SK-N-SH (cell line): ENCODE measurements at regions not wholly inside any gene's neighbourhood (a gene's known extent, or its start where the extent isn't known, plus 50 kb on each side); places are given as distances from the start of the nearest gene placed in this dataset.

Experiments used
- CTCF ChIA-PET: fragments of 300-600, 350-600 bp; formaldehyde crosslinking; extraction: SDS; loops from one replicate; lab custom pipeline; 2021; lab: Yijun Ruan, JAX
- POLR2A ChIA-PET: fragments of 350-600 bp; sonication (Branson Sonifier 250); formaldehyde crosslinking; extraction: SDS; loops from one replicate; lab custom pipeline; 2020; ENCODE audit warnings: antibody characterized with exemption, inconsistent platforms; lab: Yijun Ruan, JAX
- DNase-seq: peaks from one replicate; pipeline ENCODE4 v3.0.0; 2012
- H2AFZ ChIP-seq: fragments of 200-600 bp; sonication (generic); 2 replicates; pipeline ENCODE4 v1.8.1; 2016; ENCODE audit warnings: antibody characterized with exemption, mild to moderate bottlenecking, low read depth
- H3F3A ChIP-seq: fragments of 200-600 bp; sonication (generic); replicated peaks from 2 replicates; pipeline ENCODE3; 2016; ENCODE audit warnings: antibody characterized with exemption, mild to moderate bottlenecking; ENCODE audit not compliant: insufficient read depth
- H3K27ac ChIP-seq, 2 experiments: fragments of 200-500 bp in 1 of 2; fragments of 200-600 bp in 1 of 2; sonication (Bioruptor generic) in 1 of 2; sonication (generic), shearing (Covaris generic) in 1 of 2; 2 replicates each; pipeline versions ENCODE4 v1.5.1 to v1.6.1; 2014 to 2016; ENCODE audit warnings: low read depth in 2 of 2, inconsistent platforms in 1 of 2, low read length in 1 of 2, mild to moderate bottlenecking in 1 of 2, mixed read lengths in 1 of 2
- H3K27me3 ChIP-seq: fragments of 200-600 bp; sonication (generic), shearing (Covaris generic); 2 replicates; pipeline ENCODE4 v1.6.1; 2016; ENCODE audit warnings: mixed run types; ENCODE audit not compliant: insufficient read depth
- H3K36me3 ChIP-seq, 2 experiments: fragments of 200-500 bp in 1 of 2; fragments of 200-600 bp in 1 of 2; sonication (Bioruptor generic) in 1 of 2; sonication (generic) in 1 of 2; replicated peaks in 1 of 2; 2 replicates each; pipeline versions ENCODE3 to v1.5.1; 2014 to 2016; ENCODE audit warnings: low read length in 1 of 2, mild to moderate bottlenecking in 1 of 2; ENCODE audit not compliant: insufficient read depth in 2 of 2, control insufficient read depth in 1 of 2
- H3K4me1 ChIP-seq, 2 experiments: fragments of 200-500 bp in 1 of 2; fragments of 200-600 bp in 1 of 2; sonication (Bioruptor generic) in 1 of 2; sonication (generic), shearing (Covaris generic) in 1 of 2; 2 replicates each; pipeline versions ENCODE4 v1.5.1 to v1.6.1; 2014 to 2016; ENCODE audit warnings: low read depth in 1 of 2, low read length in 1 of 2, mixed run types in 1 of 2; ENCODE audit not compliant: insufficient read depth in 2 of 2, control insufficient read depth in 1 of 2
- H3K4me2 ChIP-seq: fragments of 200-600 bp; sonication (generic), shearing (Covaris generic); 2 replicates; pipeline ENCODE4 v1.6.1; 2017; ENCODE audit warnings: mixed run types
- H3K4me3 ChIP-seq, 2 experiments: fragments of 200-500 bp in 1 of 2; fragments of 200-600 bp in 1 of 2; sonication (Bioruptor generic) in 1 of 2; sonication (generic), shearing (Covaris generic) in 1 of 2; 2 replicates each; pipeline versions ENCODE4 v1.5.1 to v1.8.1; 2014 to 2016; ENCODE audit warnings: low read depth in 2 of 2, inconsistent platforms in 1 of 2, low read length in 1 of 2, mild to moderate bottlenecking in 1 of 2, mixed read lengths in 1 of 2, moderate library complexity in 1 of 2
- H3K79me2 ChIP-seq: fragments of 200-600 bp; sonication (generic); 2 replicates; pipeline ENCODE4 v1.8.1; 2017; ENCODE audit warnings: mild to moderate bottlenecking; ENCODE audit not compliant: insufficient read depth
- H3K9ac ChIP-seq: fragments of 200-600 bp; sonication (generic); 2 replicates; pipeline ENCODE4 v1.6.1; 2017; ENCODE audit warnings: mixed run types
- H3K9me2 ChIP-seq: fragments of 200-600 bp; sonication (generic); 2 replicates; pipeline ENCODE4 v1.6.1; 2017; ENCODE audit warnings: mixed run types
- H3K9me3 ChIP-seq: fragments of 200-600 bp; sonication (generic); 2 replicates; pipeline ENCODE4 v1.6.1; 2017; ENCODE audit warnings: mixed run types, mild to moderate bottlenecking, moderate library complexity
- H4K20me1 ChIP-seq: fragments of 200-600 bp; sonication (generic); 2 replicates; pipeline ENCODE4 v1.6.1; 2017; ENCODE audit warnings: mild to moderate bottlenecking, mixed run types; ENCODE audit not compliant: insufficient read depth
- ELF1 ChIP-seq: IDR thresholded peaks from 2 replicates; pipeline ENCODE4 v1.4.0; 2012
- EZH2phosphoT487 ChIP-seq: fragments of 200-600 bp; sonication (generic); IDR thresholded peaks from 2 replicates; pipeline ENCODE4 v1.6.1; 2017; ENCODE audit warnings: low read depth, mixed run types, mild to moderate bottlenecking, antibody characterized with exemption, moderate library complexity, borderline replicate concordance
- FOSL2 ChIP-seq: IDR thresholded peaks from 2 replicates; pipeline ENCODE4 v1.4.0; 2012; ENCODE audit warnings: low read depth, mild to moderate bottlenecking, moderate library complexity, borderline replicate concordance
- JUND ChIP-seq: IDR thresholded peaks from 2 replicates; pipeline ENCODE4 v1.4.0; 2012
- MXI1 ChIP-seq: IDR thresholded peaks from 2 replicates; pipeline ENCODE4 v1.6.1; 2012; ENCODE audit warnings: mild to moderate bottlenecking, low read depth, low read length, improper control_type of control experiment
- NFIC ChIP-seq: IDR thresholded peaks from 2 replicates; pipeline ENCODE4 v1.4.0; 2012; ENCODE audit warnings: borderline replicate concordance
- RAD21 ChIP-seq: IDR thresholded peaks from 2 replicates; pipeline ENCODE4 v1.6.1; 2012; ENCODE audit warnings: mild to moderate bottlenecking, low read length
- RCOR1 ChIP-seq: fragments of 150-350 bp; IDR thresholded peaks from 2 replicates; pipeline ENCODE4 v1.6.1; 2017; ENCODE audit warnings: antibody characterized with exemption, low read length
- RFX5 ChIP-seq: IDR thresholded peaks from 2 replicates; pipeline ENCODE4 v1.6.1; 2012; ENCODE audit warnings: mild to moderate bottlenecking, improper control_type of control experiment, low read length
- RXRA ChIP-seq: IDR thresholded peaks from 2 replicates; pipeline ENCODE4 v1.4.0; 2012; ENCODE audit warnings: low read depth, mild to moderate bottlenecking, borderline replicate concordance
- SMC3 ChIP-seq: IDR thresholded peaks from 2 replicates; pipeline ENCODE4 v1.6.1; 2012; ENCODE audit warnings: low read depth, low read length, improper control_type of control experiment
- TAF1 ChIP-seq: IDR thresholded peaks from 2 replicates; pipeline ENCODE4 v1.6.1; 2012; ENCODE audit warnings: low read depth, mild to moderate bottlenecking, low read length, moderate library complexity, borderline replicate concordance
- TCF12 ChIP-seq: IDR thresholded peaks from 2 replicates; pipeline ENCODE4 v1.4.0; 2012
- TEAD4 ChIP-seq: IDR thresholded peaks from 2 replicates; pipeline ENCODE4 v1.4.0; 2012; ENCODE audit warnings: mild to moderate bottlenecking, borderline replicate concordance; ENCODE audit not compliant: insufficient read depth
- WGBS: methylation state at CpG from one replicate; pipeline ENCODE4 v1.1.6; 2017; ENCODE audit warnings: low lambda C conversion rate; 5-methylcytosine and 5-hydroxymethylcytosine counted together
- TF ChIP-seq, protein P1 (sequence below): IDR thresholded peaks from 2 replicates; pipeline ENCODE4 v1.4.0; 2012; ENCODE audit warnings: low read depth
- TF ChIP-seq, protein P2 (sequence below): fragments of 150-350 bp; IDR thresholded peaks from 2 replicates; pipeline ENCODE4 v1.6.1; 2017; ENCODE audit warnings: antibody characterized with exemption, low read length, low read depth, borderline replicate concordance
- TF ChIP-seq, protein P3 (sequence below): IDR thresholded peaks from 2 replicates; pipeline ENCODE4 v1.4.0; 2012; ENCODE audit warnings: low read depth, borderline replicate concordance

DNA sequence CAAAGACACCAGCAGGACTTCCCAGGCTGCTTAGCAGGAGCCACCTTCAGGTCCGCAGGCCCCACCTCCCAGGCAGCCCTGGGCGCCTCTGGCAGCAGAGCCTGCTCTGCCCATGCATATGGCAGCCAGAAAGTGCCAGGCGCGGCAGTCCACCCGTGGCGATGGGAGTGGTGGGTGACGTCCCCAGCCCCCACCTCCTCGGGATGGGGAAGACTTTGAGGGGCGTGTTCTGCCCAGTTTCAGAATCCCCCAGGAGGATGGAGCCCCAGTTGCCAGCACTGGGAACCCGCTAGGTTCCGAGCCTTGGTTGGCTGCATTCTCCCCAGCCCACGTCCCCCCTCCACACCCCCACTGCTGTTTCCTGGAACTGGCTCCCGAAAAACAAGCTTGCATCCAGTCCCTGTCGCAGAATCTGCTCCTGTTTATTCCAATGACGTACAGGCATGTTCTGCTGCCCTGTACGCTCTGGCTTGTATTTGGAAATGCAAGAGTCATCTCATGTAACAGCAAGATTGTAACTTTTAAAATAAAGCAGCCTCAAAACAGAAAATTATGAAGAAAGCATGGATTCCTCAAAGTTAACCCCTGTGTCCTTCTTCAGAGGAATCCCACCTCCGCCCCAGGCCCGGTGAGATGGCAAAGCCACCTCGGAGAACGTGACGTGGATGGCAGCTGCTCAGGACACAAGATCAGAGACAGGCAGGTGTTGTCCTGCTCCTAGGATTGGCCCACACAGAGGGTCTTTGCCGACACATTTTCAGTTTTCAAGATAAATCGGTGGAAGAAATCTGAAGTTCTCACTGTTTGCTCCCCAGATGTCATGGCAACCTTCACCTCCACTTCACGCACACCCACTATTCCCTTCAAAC is 87.8 kb upstream of the PPP2R2D start:
- Histone ChIP-seq H3K9me3 (no peaks in the 10 kb centered on the region), H3K4me1 (no peaks in the 10 kb centered on the region), H3K27me3 (no peaks in the 10 kb centered on the region), H3K27ac (no peak overlapping the region), H3K9ac (no peak overlapping the region), H3K4me2 (no peak overlapping the region), H3F3A (no peaks in the 10 kb centered on the region), H3K36me3 (no peaks in the 10 kb centered on the region), H3K4me3 (no peak overlapping the region), H2AFZ (no peak overlapping the region), H3K9me2 (no peaks in the 10 kb centered on the region), H4K20me1 (no peaks in the 10 kb centered on the region), H3K79me2 (no peaks in the 10 kb centered on the region)
- TF ChIP-seq SMC3 (no peak), RAD21 (no peak), FOSL2 (no peak), RCOR1 (no peak), TAF1 (no peak), MXI1 (no peak), NFIC (no peak), JUND (no peak), TEAD4 (no peak), EZH2phosphoT487 (no peak), RXRA (no peak)
- TF ChIP-seq, protein P1, sequence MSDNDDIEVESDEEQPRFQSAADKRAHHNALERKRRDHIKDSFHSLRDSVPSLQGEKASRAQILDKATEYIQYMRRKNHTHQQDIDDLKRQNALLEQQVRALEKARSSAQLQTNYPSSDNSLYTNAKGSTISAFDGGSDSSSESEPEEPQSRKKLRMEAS, result no peak
- TF ChIP-seq, protein P2, sequence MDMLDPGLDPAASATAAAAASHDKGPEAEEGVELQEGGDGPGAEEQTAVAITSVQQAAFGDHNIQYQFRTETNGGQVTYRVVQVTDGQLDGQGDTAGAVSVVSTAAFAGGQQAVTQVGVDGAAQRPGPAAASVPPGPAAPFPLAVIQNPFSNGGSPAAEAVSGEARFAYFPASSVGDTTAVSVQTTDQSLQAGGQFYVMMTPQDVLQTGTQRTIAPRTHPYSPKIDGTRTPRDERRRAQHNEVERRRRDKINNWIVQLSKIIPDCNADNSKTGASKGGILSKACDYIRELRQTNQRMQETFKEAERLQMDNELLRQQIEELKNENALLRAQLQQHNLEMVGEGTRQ, result no peak
- TF ChIP-seq, protein P3, sequence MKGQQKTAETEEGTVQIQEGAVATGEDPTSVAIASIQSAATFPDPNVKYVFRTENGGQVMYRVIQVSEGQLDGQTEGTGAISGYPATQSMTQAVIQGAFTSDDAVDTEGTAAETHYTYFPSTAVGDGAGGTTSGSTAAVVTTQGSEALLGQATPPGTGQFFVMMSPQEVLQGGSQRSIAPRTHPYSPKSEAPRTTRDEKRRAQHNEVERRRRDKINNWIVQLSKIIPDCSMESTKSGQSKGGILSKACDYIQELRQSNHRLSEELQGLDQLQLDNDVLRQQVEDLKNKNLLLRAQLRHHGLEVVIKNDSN, result no peak
- POLR2A ChIA-PET, result no interaction called here
- DNase-seq, result peak; percentile 20
- 33% methylated on average over 17 of the region's 24 CpGs for WGBS
- CTCF ChIA-PET, result interaction anchor here (1.6 kb wide), 1 partner anchor 62 kb away, joined by 3 read pairs; no protein-coding TSS in a partner anchor

DNA sequence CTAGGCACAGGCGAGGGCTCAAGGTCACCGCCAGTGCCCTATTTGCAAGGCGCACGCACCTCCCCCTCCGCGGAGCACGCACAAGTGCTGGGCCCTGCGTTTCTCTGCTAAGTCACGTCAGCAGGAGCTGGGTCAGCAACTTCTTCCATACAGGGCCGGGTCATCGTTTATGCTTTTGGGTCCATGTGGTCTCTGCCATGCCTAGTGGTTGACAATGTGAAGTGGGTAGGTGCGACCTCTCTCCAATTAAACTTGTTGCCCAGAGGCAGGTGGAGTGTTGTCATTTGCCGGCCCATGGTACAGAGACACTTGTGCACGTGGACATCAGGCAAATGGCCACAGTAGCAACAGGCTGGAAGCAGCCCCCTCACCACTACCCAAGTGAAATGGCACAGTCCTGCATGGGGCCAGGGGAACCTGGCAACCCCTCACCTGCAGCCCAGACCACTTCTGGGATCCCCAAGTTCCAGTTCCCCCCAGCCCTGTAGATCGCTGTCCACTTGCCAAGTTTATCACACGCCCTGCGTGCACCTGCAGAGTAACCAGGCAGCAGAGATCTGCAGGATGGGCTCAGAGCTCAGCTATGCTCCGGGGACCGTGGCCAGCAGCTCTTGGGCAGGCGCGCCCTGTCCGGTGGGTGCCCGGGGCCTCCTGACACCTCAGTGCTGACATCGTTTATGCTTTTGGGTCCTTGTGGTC is 86.1 kb upstream of the PPP2R2D start:
- H3K4me3 ChIP-seq, result no peak overlapping the region

More for the DNA sequence above, 86.1 kb upstream of the PPP2R2D start:
- DNase-seq, result no peak
- ChIA-PET CTCF (interaction anchor here (1.6 kb wide), 1 partner anchor 60 kb away, joined by 3 read pairs; no protein-coding TSS in a partner anchor), POLR2A (no interaction called here)
- H3K27me3 ChIP-seq, result no peaks in the 10 kb centered on the region
- TF ChIP-seq RFX5 (no peak), TEAD4 (no peak), TCF12 (no peak), ELF1 (no peak), TAF1 (no peak), FOSL2 (no peak), RXRA (no peak), RCOR1 (no peak)
- TF ChIP-seq, protein P3, result no peak
- TF ChIP-seq, protein P1, result no peak
- H2AFZ ChIP-seq, result no peak overlapping the region
- H4K20me1 ChIP-seq, result no peaks in the 10 kb centered on the region
- 59% methylated on average over 23 of the region's 24 CpGs for WGBS
- no peaks in the 10 kb centered on the region for H3K36me3 ChIP-seq
- H3K79me2 ChIP-seq, result no peaks in the 10 kb centered on the region
- no peaks in the 10 kb centered on the region for H3F3A ChIP-seq
- no peak overlapping the region for H3K27ac ChIP-seq
- H3K4me2 ChIP-seq, result no peak overlapping the region
- H3K4me1 ChIP-seq, result no peaks in the 10 kb centered on the region
- H3K9me2 ChIP-seq, result no peaks in the 10 kb centered on the region
- H3K9ac ChIP-seq, result no peak overlapping the region
- H3K9me3 ChIP-seq, result no peaks in the 10 kb centered on the region
